ENCODE measurements at regions not wholly inside any gene's neighbourhood (a gene's known extent, or its start where the extent isn't known, plus 50 kb on each side); places are given as distances from the start of the nearest gene placed in this dataset.

DNA sequence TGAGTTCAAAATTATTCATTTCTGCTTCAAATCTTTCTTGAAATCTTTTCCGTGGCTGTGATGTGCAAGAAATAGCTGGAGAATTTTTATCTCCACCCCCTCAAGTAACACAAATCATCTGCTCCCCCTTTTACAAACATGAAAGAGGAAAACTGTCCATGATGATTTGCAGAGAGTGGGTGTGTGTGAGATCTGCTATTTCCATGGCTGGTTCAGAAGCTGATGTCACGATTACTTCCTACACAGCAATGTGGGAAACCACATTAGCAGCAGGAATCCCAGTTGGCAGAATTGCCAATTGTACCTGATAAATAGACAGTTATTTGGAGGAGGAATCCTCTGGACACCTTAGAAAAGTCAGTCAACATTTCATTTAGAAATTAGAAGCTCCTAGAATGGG lies 75.2 kb upstream of the GRM7 start:
- H3K27ac ChIP-seq, result no peak overlapping the region
- TF ChIP-seq ZFX (IDR thresholded peaks at IDR 0.05), result no peak
- TF ChIP-seq, protein P1, sequence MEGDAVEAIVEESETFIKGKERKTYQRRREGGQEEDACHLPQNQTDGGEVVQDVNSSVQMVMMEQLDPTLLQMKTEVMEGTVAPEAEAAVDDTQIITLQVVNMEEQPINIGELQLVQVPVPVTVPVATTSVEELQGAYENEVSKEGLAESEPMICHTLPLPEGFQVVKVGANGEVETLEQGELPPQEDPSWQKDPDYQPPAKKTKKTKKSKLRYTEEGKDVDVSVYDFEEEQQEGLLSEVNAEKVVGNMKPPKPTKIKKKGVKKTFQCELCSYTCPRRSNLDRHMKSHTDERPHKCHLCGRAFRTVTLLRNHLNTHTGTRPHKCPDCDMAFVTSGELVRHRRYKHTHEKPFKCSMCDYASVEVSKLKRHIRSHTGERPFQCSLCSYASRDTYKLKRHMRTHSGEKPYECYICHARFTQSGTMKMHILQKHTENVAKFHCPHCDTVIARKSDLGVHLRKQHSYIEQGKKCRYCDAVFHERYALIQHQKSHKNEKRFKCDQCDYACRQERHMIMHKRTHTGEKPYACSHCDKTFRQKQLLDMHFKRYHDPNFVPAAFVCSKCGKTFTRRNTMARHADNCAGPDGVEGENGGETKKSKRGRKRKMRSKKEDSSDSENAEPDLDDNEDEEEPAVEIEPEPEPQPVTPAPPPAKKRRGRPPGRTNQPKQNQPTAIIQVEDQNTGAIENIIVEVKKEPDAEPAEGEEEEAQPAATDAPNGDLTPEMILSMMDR (conservative IDR thresholded peaks at IDR 0.05), result no peak

DNA sequence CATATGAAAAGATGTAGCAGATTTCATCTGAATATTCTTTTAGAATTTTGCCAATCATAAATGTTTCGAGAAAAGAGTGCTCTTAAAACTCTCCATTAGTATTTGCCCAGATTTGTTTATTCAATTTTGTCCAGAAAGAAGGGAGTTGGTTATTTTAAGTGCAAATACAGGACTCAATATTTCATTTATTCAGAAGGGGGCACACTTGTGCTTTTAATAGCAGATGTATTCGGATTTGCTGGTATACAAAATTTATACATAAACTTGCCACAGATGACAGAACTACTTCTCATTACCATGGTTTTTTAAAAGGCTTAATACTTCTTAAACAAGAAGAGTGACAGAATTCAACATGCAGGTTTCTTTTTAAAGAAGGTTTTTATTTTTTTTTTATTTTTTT lies 69.8 kb upstream of the GRM7 start:
- TF ChIP-seq ZFX (IDR thresholded peaks at IDR 0.05), result no peak
- TF ChIP-seq, protein P1 (conservative IDR thresholded peaks at IDR 0.05), result peak; percentile 43
- H3K27ac ChIP-seq, result no peak overlapping the region

DNA sequence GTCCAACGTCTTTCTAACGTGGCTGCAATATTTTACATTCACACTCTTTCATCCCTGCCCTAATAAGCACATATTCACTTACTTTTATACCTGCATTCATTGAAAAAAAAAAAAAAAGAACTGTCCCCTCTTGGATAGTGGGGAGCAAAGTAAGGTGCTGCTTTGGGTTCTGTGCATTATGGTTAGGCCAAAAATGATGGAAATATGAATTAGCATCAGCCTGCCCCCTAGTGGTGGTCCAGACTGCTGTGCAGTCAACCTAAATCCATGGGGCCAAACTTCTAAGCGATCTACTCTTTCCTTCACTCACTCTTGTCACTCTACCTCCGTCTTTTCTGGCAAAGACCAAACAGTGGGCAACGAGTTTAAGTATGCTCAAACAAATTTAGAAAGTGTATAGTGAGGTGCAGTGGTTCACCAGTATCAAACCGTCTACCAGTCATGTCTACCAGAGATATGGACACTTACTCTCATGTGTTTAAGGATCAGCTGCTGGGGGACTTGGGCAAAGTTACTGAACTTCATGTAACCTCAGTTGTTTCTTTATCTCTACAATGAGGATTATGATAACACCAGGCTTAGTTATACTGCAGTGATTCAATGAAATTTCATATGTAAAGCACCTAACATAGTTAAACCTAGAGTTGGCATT lies 61.5 kb upstream of the GRM7 start:
- TF ChIP-seq, protein P1 (conservative IDR thresholded peaks at IDR 0.05), result peak; percentile 89
- TF ChIP-seq ZFX (IDR thresholded peaks at IDR 0.05), result no peak
- H3K27ac ChIP-seq, result no peak overlapping the region

DNA sequence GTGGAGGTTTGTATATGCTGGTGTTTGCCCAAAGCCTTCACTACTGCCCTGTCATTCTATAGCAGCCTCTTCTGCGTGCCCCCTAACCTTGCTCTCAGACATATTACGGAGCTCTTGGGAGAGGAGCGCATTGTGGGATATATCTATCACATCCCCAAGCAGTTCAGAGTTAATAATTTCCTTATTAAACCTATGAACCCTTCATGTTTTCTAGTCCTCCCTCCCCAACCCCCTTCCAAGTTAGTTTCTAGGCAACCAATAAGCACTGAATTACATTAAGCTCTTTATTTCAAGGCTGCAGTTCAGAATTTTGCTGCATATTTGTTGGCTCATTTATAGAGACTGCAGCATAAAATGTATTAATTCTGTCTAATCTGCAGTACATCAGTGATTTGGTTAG lies 57.3 kb upstream of the GRM7 start:
- no peak overlapping the region for H3K27ac ChIP-seq
- TF ChIP-seq, protein P1 (conservative IDR thresholded peaks at IDR 0.05), result no peak
- TF ChIP-seq ZFX (IDR thresholded peaks at IDR 0.05), result no peak

DNA sequence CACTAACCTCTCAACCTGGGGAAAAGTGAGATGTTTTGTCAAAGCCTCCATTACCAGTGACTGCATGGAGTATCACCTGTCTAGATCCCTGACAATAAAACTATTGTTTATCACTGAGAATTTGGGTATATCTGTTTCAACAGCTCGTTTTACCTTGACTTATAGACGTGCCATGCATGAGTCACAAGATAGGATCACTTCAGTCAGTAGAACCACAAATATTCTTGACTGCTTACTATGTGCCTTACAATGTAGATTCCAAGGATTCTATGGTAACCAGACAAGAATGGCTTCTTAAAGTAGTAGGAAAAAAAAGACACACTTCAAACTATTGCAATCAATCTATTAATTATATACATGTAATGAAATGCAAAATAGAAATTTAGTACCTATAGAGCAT lies 55.7 kb upstream of the GRM7 start:
- TF ChIP-seq, protein P1 (conservative IDR thresholded peaks at IDR 0.05), result no peak
- TF ChIP-seq ZFX (IDR thresholded peaks at IDR 0.05), result no peak

DNA sequence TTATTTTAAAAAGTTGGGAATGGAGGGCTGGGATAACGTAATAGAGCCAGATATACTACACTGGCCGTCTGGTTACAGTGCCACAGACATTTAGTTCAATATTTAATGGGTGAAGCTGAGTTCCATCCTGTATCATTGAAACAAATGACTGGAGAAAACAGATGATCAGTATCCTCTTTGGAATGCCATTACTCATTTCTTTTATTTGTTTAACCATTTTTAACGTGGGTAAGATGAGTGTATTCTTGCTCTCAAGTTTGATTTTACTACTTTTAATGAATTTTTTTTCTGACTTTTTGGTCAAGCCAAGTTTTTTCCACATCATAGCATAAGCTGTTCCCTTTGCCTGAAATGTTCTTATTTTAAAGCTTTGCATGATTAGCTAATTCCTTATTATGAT lies 53.9 kb upstream of the GRM7 start:
- H3K27ac ChIP-seq, result no peak overlapping the region
- TF ChIP-seq, protein P1 (conservative IDR thresholded peaks at IDR 0.05), result no peak
- TF ChIP-seq ZFX (IDR thresholded peaks at IDR 0.05), result no peak

More for the DNA sequence above, 55.7 kb upstream of the GRM7 start:
- H3K27ac ChIP-seq, result no peak overlapping the region

DNA sequence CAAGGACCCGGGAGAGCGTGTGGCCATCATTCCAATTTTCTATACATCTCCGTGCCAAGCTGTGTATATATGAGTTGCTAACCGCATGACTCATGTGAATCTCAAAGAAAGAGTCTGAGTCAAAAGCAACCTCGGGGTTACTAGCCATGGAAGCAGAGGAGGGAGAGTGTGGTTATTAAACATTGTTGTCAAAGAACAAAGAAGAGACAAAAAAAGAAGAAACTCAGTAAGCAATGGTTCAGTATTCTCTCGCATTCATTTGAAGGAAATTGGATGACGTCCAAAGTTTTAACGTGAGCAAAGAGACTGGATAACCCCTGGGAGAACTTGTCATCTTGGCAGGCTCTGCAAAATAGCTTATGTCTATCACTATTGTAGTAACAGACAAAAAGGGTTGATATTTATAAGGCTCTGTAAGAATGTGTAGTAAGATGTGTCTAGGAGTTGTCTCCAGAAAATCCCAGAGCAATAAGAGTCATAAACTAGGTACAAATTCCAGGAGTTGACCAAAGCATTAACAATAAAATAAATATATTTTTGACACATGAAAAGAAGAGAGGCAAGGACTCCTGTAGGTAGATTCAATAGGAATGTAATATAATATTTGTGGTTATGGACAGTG lies 52.8 kb upstream of the GRM7 start:
- H3K27ac ChIP-seq, result no peak overlapping the region
- no peak for TF ChIP-seq ZFX (IDR thresholded peaks at IDR 0.05)
- TF ChIP-seq, protein P1 (conservative IDR thresholded peaks at IDR 0.05), result no peak
